ENCODE measurements at regions not wholly inside any gene's neighbourhood (a gene's known extent, or its start where the extent isn't known, plus 50 kb on each side); places are given as distances from the start of the nearest gene placed in this dataset.
"Not testable (repeated sequence)": the region's sequence is repeated elsewhere in the genome, so short reads cannot be mapped to it uniquely, and the experiment has no call there.

- DNase-seq = no peak
These were observed 161.2 kb upstream of the XIRP2 start for GRCh38 chr2:166727095-166727494.

GRCh38 chr2:166725927-166726924, 162.1 kb upstream of the XIRP2 start:
- DNase-seq = no peak

GRCh38 chr2:166716968-166717367, 171.3 kb upstream of the XIRP2 start:
- no peak for DNase-seq

GRCh38 chr2:166700079-166700478, 188.2 kb upstream of the XIRP2 start:
- no peak for DNase-seq

GRCh38 chr2:166695154-166695553, 193.1 kb upstream of the XIRP2 start:
- DNase-seq = no peak

- not testable (repeated sequence) for DNase-seq
These were observed 192.0 kb upstream of the SCN7A start for GRCh38 chr2:166686057-166686456.

- DNase-seq = no peak
These were observed 183.9 kb upstream of the SCN7A start for GRCh38 chr2:166677996-166678395.

GRCh38 chr2:166676716-166677115, 182.7 kb upstream of the SCN7A start:
- no peak for DNase-seq

GRCh38 chr2:166675553-166675952, 181.5 kb upstream of the SCN7A start:
- DNase-seq = no peak

- no peak for DNase-seq
These were observed 179.9 kb upstream of the SCN7A start for GRCh38 chr2:166673986-166674385.

- no peak for DNase-seq
These were observed 177.8 kb upstream of the SCN7A start for GRCh38 chr2:166671801-166672200.

GRCh38 chr2:166671235-166671634, 177.2 kb upstream of the SCN7A start:
- no peak for DNase-seq

GRCh38 chr2:166665991-166666940, 172.2 kb upstream of the SCN7A start:
- DNase-seq = no peak

GRCh38 chr2:166661824-166662223, 167.8 kb upstream of the SCN7A start:
- no peak for DNase-seq

- no peak for DNase-seq
These were observed 167.3 kb upstream of the SCN7A start for GRCh38 chr2:166661391-166661790.

GRCh38 chr2:166658901-166659300, 164.9 kb upstream of the SCN7A start:
- DNase-seq = no peak

- DNase-seq = peak; percentile 63
These were observed 159.2 kb upstream of the SCN7A start for GRCh38 chr2:166653185-166653813.

- no peak for DNase-seq
These were observed 157.9 kb upstream of the SCN7A start for GRCh38 chr2:166651991-166652390.

GRCh38 chr2:166651080-166651675, 157.1 kb upstream of the SCN7A start:
- peak; percentile 21 for DNase-seq

GRCh38 chr2:166647935-166648334, 153.9 kb upstream of the SCN7A start:
- no peak for DNase-seq

- DNase-seq = no peak
These were observed 149.9 kb upstream of the SCN7A start for GRCh38 chr2:166643980-166644379.

- not testable (repeated sequence) for DNase-seq
These were observed 147.5 kb upstream of the SCN7A start for GRCh38 chr2:166641516-166641915.

- no peak for DNase-seq
These were observed 143.0 kb upstream of the SCN7A start for GRCh38 chr2:166637051-166637450.

Data from SHP77 treated with DMSO at 0.1 percent for 48 hours (cell line).